ENCODE measurements at regions not wholly inside any gene's neighbourhood (a gene's known extent, or its start where the extent isn't known, plus 50 kb on each side); places are given as distances from the start of the nearest gene placed in this dataset.

DNA sequence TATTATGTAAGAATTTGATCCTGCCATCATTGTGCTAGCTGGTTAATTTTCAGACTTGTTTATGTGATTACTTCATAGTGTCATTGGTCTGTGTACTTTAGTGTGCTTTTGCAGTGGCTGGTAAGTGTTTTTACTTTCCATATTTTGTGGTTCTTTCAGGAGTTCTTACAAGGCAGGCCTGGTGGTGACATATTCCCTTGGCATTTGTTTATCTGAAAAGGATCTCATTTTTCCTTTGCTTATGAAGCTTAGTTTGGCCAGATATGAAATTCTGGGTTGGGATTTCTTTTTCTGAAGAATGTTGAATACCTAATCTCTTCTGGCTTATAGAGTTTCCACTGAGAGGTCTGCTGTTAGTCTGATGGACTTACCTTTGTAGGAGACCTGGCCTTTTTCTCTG lies 72.8 kb upstream of the MC4R start:
- no peak for DNase-seq (ENCODE audit: low read depth)

DNA sequence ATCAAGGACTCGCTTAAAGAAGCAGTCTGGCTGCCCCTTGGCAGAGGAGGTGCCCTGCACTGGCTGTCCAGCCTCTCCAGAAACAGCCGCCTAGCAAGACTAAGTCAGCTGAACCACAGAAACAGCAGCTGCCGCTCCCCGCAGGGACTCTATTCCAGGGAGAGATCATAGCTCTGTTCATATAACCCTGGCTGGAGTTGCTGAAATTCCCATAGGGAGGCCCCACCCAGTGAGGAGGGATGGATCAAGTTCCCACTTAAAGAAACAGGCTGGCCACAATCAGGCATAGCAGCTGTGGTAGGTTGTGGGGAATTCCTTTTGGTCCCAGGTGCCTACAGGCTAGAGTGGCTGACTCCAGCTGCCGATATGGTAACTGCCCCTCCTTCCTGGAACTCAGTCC lies 74.2 kb upstream of the MC4R start:
- no peak for DNase-seq (ENCODE audit: low read depth)

DNA sequence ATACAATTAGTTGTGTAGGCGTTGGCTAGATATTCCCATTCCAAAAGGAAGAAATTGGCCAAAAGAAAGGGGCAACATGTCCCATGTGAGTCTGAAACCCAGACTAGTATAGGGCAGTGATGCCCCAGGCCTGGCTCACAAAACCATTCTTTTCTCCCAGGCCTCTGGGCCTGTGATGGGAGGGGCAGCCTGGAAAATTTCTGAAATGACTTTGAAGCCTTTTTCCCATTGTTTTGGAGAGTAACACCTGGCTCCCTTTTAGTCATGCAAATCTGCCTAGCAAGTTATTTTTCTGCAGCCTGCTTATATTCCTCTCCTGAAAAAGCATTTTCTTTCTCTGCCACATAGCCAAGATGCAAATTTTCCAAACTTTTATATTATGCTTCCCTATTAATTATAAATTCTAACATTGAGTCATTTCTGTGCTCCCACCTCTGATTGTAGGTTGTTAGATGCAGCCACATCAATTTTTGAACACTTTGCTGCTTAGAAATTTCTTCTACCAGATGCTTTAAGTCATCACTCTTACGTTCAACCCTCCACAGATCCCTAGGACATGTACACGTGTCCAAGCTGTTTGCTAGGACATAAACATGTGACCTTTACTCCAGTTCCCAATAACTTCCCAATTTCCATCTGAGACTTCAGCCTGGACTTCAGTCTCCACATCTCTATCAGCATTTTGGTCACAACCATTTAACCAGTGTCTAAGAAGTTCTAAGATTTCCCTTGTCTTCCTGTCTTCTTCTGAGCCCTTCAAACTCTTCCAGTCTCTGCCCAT lies 76.1 kb upstream of the MC4R start:
- no peak for DNase-seq (ENCODE audit: low read depth)

DNA sequence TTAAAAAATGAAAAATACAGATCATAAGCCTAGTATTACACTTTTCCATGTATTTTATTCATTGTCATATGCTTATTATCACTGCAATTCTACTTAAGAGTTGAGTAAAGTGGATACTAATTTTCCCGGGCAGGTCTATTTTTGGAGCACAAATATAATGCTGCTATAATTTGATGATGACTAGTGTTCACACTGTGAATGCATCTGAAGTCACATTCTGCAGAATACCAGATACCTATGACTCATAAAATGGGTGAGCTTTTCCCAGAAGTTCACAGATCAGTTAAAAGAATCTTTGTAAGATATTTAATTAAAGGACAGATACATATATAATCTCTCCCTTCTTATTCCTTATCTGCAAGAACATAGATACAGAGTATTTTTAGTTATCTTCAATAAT lies 79.8 kb upstream of the MC4R start:
- DNase-seq (ENCODE audit: low read depth) = no peak

- no peak for DNase-seq (ENCODE audit: low read depth)
Measured at GRCh38 chr18:60466677-60467076, 94.1 kb upstream of the MC4R start.

DNA sequence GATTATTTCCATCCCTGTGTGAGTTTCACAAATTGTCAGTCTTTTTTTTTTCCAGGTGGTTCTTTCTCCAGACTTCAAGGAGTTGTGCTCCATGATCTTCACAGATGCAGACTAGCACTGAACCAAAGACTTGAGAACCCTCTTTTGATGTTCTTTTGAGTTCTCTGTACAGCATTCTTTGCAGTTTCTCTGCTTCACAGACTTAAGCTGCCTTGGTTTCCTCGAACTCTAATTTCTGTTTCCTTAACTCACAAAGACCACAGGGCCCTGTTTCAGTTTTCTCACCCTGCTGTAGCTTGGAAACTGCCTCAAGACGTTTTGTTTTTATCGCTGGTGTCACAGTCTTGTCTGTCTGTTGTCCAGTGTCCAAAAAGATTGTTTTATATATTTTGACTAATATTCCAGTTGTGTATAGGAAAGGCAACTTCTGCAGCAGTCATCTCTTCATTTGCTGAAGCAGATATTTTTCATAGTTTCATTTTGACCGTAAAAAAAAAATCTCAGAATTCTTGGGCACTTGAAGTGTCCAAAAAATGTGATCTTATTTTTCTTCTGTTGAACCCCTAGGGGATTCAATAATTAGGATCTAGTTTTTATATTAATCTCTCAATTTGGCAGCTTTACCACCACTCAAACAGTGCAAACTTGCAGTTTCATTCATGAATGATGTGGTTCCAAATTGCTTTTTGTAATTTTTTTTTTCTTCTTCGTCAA lies 97.0 kb upstream of the MC4R start:
- no peak for DNase-seq (ENCODE audit: low read depth)

- DNase-seq (ENCODE audit: low read depth) = no peak
Measured at GRCh38 chr18:60471652-60472051, 99.1 kb upstream of the MC4R start.

DNA sequence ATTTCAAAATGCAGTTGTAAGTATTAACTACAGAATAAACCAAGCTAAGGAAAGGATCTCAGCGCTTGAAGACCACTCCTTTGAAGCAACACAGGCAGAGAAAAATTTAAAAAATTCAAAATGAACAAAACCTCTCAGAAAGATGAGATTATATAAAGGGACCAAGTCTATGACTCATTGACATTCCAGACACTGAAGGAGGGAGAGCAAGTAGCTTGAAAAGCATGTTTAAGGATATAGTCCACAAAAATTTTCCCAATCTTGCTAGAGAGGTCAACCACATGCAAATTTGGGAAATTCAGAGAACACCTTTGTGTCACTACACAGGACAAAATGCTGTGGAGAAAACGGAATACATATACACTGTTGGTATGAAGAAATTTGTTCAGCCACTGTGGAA lies 112.6 kb upstream of the MC4R start:
- no peak for DNase-seq (ENCODE audit: low read depth)

DNA sequence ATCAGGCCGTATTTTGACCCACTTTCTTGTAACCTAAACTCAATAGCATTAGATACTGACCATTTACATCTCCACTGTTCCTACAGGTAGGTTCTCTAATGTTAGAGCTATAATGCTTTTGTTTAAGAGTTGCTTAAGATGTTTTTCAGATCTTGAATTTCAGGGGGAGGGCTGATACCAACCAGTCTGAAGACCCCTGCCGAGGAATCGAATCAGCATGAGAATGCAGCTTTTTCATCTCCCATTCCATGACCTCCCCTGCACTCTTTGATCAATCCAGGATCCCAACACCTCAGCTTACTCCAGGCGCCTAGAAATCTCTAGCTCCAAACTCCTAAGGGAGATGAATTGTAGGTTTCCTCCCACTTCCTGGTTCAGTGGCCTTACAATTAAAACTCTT lies 120.5 kb upstream of the MC4R start:
- no peak for DNase-seq (ENCODE audit: low read depth)

DNA sequence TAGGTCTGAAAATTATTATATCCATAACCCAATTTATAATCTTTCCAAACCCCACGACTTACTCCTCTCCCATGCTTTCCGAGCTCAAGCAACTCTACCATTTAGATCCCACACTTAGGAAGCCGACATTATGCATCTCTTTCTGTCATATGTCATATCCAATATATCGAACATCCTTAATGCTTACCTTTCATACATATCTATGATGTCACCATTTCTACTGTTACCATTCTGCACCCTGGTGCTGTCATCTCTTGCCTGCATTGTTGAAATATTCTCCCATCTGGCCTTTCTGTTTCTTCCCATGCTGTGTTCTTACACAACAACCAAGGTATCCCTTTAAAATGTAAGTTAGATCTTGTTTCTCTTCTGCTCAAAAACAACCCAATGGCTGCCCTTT lies 127.1 kb upstream of the MC4R start:
- DNase-seq (ENCODE audit: low read depth) = no peak

GRCh38 chr18:60500960-60501359 lies 128.4 kb upstream of the MC4R start:
- no peak for DNase-seq (ENCODE audit: low read depth)

- DNase-seq (ENCODE audit: low read depth) = no peak
Measured at GRCh38 chr18:60502591-60502990, 130.0 kb upstream of the MC4R start.

DNA sequence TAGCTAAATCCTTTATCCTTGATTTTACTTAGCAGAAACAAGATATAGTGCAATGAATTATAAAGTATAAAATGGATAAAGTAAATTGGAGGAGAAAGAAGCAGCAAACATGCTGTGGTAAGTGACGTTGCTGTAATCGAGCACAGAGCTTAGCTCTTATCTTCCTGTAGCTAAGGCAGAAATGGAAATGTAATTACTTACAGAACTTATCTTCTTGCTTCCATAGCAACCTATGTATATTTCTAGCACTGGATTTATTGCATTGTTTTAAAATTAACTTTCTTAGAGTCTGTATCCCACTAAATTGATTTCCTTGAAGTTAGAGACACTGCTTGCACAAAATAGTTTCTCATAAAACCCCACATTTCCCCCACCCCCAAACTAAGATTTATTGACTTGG lies 130.6 kb upstream of the MC4R start:
- no peak for DNase-seq (ENCODE audit: low read depth)

GRCh38 chr18:60506190-60506589 lies 133.6 kb upstream of the MC4R start:
- DNase-seq (ENCODE audit: low read depth) = no peak

DNA sequence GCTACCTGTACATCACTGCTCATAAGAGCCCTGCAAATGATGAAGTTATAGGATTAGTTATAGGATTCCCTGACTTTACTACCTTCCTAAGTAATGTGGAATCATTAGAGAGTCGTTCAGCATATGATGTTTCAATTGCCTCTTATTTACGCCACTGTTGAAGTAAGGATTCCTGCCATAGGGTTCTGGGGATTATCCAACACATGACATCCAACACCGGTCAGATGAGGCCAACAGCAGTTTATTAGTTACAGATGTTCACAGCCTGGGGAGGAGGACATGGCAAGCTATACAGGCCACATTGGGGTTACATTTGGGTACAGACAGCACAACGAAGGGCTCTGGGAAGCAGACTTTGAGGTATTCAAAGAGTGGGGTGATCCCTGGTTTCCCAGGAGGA lies 134.1 kb upstream of the MC4R start:
- DNase-seq (ENCODE audit: low read depth) = peak; percentile 2

- DNase-seq (ENCODE audit: low read depth) = no peak
Measured at GRCh38 chr18:60508108-60508507, 135.5 kb upstream of the MC4R start.

DNA sequence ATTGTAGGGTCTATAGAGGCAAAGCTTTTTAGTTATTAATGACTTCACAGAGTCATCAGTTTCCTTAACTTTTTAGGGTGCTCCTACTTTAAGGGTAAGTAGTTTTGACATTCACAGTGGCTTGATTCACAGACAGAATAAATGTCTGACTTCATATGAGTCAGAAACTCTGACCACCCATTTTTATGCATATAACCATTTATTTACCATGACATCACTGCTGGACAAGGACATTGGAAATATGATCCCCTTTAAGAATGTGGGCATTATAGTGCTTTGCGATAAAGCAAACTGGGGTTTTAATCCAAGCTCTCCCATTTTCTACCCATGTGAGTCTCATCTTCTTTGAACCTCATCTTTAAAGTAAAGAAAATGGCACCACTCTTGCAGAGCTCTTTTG lies 162.0 kb upstream of the MC4R start:
- DNase-seq (ENCODE audit: low read depth) = no peak

GRCh38 chr18:60537074-60537473 lies 164.5 kb upstream of the MC4R start:
- no peak for DNase-seq (ENCODE audit: low read depth)

DNA sequence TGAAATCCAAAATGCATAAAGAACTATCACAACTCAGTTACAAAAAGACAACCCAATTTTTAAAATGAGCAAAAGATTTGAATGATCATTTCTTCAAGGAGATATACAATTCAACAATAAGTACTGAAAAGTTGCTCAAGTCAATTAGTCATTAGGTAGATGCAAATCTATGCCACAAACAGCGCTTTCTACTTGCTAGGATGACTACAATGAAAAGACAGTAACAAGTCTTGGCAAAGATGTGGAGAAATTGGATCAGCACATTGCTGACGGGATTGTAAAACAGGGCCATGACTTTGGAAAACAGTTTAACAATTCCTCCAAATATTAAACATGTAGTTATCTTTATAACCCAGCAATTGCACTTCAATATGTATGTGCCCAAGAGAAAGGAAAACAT lies 166.3 kb upstream of the MC4R start:
- no peak for DNase-seq (ENCODE audit: low read depth)

- no peak for DNase-seq (ENCODE audit: low read depth)
Measured at GRCh38 chr18:60541661-60542060, 169.1 kb upstream of the MC4R start.

DNA sequence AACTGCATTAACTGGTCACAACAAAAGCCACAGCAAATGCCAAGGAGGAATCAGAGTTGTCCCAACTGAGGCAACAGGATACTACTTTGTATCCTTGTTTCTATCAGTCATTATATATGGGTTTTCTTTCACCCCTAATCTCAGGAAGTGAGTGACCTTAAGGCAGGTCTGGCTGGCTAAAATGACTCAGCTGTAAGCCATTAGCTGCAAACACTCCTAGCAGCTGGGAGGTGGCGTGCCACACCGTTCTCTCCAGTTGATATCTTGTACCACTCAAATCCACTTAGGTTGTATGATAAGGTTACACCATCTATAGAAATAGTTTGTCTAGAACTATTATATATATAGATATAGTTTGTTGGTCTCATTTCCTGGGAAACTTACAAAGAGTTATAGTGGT lies 171.1 kb upstream of the MC4R start:
- DNase-seq (ENCODE audit: low read depth) = no peak

GRCh38 chr18:60549338-60549960 lies 176.9 kb upstream of the MC4R start:
- peak; percentile 32 for DNase-seq (ENCODE audit: low read depth)

GRCh38 chr18:60552948-60553347 lies 180.4 kb upstream of the MC4R start:
- DNase-seq (ENCODE audit: low read depth) = no peak

Measured in forelimb muscle (tissue), 1 donor.